GM20000 (cell line): ENCODE measurements at regions not wholly inside any gene's neighbourhood (a gene's known extent, or its start where the extent isn't known, plus 50 kb on each side); places are given as distances from the start of the nearest gene placed in this dataset.

Source experiments
- DNase-seq: peaks from one replicate; pipeline ENCODE4 v3.0.0; 2012; ENCODE audit warnings: low spot score
- CTCF ChIP-seq: IDR thresholded peaks from 2 replicates; pipeline ENCODE4 v1.5.1; 2012; ENCODE audit warnings: mild to moderate bottlenecking, control low read depth; ENCODE audit errors: extremely low read depth, missing control alignments

DNA sequence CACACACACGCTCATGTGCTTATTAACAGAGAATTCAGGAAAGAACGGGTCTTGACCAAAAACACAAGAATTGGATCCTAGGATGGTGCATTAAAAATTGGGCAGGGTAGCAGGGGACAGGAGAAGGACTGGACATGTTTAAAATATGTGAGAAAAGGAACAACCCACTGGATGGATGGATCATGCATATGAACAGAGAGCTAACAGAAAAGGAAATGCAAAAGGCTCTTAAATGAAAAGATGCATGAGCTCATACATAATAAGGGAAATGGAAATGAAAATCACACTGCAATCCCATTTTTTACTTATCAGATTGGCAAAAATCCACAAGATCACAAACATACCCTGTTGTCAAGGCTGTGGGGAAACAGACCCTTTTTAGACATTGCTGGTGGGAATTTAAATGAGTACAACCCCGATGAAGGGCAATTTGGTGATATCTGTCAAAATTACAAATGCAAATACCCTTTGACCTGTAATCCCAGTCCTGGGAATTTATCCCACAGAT is 440.6 kb upstream of the SLC14A2 start:
- DNase-seq: no peak
- TF ChIP-seq CTCF: no peak

DNA sequence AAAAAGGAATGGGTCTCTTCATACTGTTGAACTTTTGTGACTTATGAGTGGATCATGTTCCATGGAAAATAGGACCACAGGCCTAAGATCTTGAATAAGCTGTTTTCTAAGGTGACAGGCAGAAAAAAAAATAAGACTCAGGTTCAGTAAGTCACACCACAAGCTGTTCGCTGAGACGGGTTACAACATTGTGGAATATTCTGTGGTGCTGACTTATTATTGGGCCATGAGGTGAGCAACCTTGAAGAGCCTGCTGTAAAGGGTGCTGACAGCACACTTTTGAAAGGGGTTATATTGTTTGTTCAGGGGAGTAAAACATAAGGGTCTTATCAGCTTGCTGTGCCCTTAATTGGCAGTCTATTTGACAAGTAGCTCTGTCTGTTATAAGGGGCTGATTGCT is 439.8 kb upstream of the SLC14A2 start:
- DNase-seq: no peak
- TF ChIP-seq CTCF: no peak

- no peak for TF ChIP-seq CTCF
- no peak for DNase-seq
Measured at GRCh38 chr18:45186832-45187231, 428.4 kb upstream of the SLC14A2 start.

GRCh38 chr18:45191795-45192194 is 423.5 kb upstream of the SLC14A2 start:
- no peak for DNase-seq
- no peak for TF ChIP-seq CTCF

GRCh38 chr18:45197526-45197970 is 417.7 kb upstream of the SLC14A2 start:
- DNase-seq: peak; percentile 58
- TF ChIP-seq CTCF: no peak

- DNase-seq: no peak
- no peak for TF ChIP-seq CTCF
Measured at GRCh38 chr18:45198526-45198925, 416.8 kb upstream of the SLC14A2 start.

GRCh38 chr18:45201029-45201428 is 414.2 kb upstream of the SLC14A2 start:
- no peak for DNase-seq
- no peak for TF ChIP-seq CTCF

GRCh38 chr18:45201489-45201888 is 413.8 kb upstream of the SLC14A2 start:
- no peak for DNase-seq
- no peak for TF ChIP-seq CTCF
